Lower leg skin (tissue), 3 donors: ENCODE measurements at regions not wholly inside any gene's neighbourhood (a gene's known extent, or its start where the extent isn't known, plus 50 kb on each side); places are given as distances from the start of the nearest gene placed in this dataset.

Source experiments
- POLR2A ChIP-seq, 2 donors: fragments of 450-650 bp; IDR thresholded peaks; one replicate each; pipeline ENCODE4 v1.6.1; 2016 to 2017; ENCODE audit warnings: antibody characterized with exemption in 2 of 2, mild to moderate bottlenecking in 1 of 2, moderate library complexity in 1 of 2
- TF ChIP-seq, protein P1 (sequence below), 3 donors: fragments of 450-650 bp; IDR thresholded peaks; one replicate each; pipeline ENCODE4 v1.5.1; 2016; ENCODE audit warnings: antibody characterized with exemption in 3 of 3, mild to moderate bottlenecking in 3 of 3, moderate library complexity in 2 of 3

DNA sequence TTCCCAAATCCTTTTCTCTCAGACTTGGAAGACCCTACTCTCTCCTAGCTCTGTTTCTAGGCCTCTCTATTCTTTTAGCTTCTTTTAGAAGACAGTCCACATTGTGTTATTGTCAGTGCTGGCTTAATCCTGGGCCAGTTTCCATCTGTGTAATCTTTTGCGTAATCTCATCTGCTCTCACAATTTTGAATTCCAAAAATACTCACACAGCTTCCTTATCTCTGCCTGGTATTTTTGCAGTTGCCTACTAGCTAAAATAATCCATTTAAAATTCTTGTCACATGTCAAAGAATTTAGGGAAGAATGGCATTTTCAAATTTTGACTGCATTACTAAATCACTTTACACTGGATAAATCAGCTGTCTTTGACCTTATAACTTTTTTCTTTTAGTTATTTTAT lies 200.6 kb upstream of the MEX3C start:
- TF ChIP-seq POLR2A (IDR thresholded peaks at IDR 0.05), result no peak
- TF ChIP-seq, protein P1, sequence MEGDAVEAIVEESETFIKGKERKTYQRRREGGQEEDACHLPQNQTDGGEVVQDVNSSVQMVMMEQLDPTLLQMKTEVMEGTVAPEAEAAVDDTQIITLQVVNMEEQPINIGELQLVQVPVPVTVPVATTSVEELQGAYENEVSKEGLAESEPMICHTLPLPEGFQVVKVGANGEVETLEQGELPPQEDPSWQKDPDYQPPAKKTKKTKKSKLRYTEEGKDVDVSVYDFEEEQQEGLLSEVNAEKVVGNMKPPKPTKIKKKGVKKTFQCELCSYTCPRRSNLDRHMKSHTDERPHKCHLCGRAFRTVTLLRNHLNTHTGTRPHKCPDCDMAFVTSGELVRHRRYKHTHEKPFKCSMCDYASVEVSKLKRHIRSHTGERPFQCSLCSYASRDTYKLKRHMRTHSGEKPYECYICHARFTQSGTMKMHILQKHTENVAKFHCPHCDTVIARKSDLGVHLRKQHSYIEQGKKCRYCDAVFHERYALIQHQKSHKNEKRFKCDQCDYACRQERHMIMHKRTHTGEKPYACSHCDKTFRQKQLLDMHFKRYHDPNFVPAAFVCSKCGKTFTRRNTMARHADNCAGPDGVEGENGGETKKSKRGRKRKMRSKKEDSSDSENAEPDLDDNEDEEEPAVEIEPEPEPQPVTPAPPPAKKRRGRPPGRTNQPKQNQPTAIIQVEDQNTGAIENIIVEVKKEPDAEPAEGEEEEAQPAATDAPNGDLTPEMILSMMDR (IDR thresholded peaks at IDR 0.05), result no peak
